AG09319 (cell line): ENCODE measurements at regions not wholly inside any gene's neighbourhood (a gene's known extent, or its start where the extent isn't known, plus 50 kb on each side); places are given as distances from the start of the nearest gene placed in this dataset.

Source experiments
- DNase-seq: peaks from one replicate; pipeline ENCODE4 v3.0.0-alpha.2; 2010; ENCODE audit warnings: low read depth; ENCODE audit errors: extremely low read depth
- TF ChIP-seq, protein P1 (sequence below): IDR thresholded peaks from 2 replicates; pipeline ENCODE4 v1.5.1; 2011; ENCODE audit warnings: low read depth, mild to moderate bottlenecking, inconsistent platforms, low read length, moderate library complexity

DNA sequence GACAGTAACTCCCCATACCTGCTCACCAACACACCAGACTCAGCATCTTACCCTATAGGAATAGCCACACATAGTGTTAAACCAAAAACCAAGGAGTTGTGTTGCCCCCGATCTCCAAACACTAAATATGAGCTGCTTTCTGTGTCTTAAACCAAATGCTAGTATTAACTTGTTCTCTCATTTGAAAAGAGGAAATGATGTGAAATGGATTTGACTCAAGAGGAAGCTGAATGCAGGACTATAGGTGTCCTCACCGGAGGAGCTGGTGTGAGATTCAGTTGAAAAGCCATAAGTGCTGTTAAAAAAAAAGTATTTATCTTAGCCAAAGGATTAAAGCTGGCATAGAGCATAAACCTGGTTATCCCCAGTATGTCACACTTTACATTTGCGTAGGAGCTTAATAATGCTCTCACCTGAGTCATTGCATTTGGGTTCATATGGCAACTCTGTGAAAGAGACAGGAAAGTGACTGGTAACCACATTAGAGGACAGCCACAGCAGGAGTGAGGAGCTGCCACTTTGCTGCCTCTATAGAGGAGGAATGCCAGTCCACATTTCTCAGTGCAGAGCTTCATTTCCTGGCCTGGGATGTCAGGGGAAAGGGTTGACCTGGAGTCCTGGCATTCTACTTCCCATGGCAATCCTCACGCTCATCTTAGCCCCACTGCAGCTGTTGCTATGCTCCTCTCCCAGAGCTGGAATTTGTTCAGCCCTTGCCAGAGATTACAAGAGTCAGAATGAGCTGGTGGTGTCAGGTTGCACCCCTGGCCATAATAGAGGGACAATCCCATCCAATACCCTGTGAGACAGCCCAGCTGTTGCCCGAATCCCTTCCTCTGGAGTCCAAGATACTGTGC lies 143.3 kb upstream of the ANKFN1 start:
- no peak for DNase-seq
- TF ChIP-seq, protein P1, sequence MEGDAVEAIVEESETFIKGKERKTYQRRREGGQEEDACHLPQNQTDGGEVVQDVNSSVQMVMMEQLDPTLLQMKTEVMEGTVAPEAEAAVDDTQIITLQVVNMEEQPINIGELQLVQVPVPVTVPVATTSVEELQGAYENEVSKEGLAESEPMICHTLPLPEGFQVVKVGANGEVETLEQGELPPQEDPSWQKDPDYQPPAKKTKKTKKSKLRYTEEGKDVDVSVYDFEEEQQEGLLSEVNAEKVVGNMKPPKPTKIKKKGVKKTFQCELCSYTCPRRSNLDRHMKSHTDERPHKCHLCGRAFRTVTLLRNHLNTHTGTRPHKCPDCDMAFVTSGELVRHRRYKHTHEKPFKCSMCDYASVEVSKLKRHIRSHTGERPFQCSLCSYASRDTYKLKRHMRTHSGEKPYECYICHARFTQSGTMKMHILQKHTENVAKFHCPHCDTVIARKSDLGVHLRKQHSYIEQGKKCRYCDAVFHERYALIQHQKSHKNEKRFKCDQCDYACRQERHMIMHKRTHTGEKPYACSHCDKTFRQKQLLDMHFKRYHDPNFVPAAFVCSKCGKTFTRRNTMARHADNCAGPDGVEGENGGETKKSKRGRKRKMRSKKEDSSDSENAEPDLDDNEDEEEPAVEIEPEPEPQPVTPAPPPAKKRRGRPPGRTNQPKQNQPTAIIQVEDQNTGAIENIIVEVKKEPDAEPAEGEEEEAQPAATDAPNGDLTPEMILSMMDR = no peak

DNA sequence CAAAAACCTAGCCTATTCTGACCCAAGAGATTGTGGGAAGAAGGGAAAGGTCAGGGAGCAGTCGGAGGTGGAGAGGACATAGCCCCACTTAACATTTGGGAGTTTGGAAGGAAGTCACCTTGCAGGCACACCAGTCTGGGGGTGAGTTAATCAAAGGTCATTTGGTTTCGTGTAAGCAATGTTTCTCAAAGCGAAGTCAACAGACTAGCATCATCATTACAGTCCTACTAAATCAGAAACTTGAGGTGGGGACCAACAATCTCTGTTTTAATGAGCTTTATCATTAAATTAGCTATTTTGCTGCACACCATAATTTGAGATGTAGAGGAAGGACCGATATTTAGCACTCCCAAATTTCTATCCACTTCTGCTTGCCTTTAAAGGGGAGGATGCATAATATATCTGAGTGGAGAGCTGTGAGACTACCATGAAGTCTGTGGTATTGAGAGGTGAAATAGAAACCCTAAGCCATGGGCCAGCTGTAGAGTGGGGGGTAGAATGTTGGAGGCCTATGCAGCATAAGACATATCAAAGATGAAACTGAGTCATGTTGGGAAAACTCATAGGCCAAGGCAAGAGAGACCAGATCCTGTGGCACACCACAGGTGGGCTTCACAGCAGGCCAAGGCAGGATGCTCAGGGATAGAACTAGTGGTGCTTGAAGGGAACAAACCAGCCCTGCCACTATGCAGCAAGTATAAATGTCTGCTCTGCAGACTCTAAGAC lies 141.7 kb upstream of the ANKFN1 start:
- TF ChIP-seq, protein P1 = no peak
- no peak for DNase-seq

DNA sequence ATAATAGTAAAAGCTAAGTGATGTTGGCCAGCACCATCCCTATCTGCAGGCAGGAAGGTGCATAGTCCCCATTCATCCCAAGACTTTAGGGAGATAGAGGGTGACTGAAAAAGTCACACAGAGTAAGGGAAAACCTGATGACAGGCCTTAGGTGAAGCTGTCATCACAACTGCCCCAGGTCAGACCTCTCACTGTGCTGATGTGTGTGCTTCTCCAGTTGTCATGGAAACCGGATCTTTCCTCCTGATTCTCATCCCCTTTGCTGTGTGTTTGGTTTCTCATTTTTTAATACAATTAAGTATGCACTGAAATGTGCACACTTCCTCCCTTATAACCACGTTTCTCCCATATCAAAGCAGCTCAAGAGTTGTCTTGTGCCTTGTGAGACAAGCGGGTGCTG lies 135.1 kb upstream of the ANKFN1 start:
- TF ChIP-seq, protein P1 = no peak
- no peak for DNase-seq

DNA sequence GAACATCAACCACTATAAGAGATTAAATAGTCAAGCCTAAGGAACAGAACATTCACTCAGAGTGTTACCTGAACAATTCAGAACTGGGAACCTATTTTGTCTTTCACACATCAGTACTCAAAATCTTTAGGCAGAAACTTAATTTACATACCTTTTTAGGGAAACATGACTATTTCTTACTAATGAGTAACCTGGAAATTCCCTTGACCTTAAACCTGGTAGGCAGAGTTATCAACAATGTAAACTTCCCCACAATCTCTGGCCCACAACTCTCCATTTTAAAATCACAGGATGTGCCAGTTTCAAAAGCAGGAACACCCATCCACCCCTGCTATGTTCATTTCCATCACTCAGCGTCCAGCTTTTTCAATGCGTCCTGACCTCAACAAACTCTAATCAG lies 132.9 kb upstream of the ANKFN1 start:
- TF ChIP-seq, protein P1 = no peak
- no peak for DNase-seq

DNA sequence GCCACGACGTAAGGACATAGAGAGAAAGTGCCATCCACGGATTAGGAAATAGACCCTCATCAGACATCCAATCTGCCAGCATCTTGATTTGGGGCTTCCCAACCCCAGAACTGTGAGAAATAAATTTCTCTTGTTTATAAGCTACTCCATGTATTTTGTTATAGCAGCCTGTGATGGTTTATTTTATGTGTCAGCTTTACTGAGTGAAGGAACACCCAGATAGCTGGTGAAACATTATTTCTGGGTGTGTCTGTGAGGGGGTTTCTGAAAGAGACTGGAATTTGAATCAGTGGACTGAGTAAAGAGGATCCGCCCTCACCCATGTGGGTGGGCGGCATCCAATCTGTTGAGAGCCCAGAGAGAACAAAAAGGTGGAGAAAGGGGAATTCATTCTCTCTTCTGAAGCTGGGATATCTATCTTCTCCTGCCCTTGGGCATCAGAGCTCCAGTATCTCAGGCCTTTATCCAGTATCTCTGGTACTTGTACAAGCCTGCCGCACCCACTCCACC lies 131.5 kb upstream of the ANKFN1 start:
- no peak for DNase-seq
- TF ChIP-seq, protein P1 = no peak

DNA sequence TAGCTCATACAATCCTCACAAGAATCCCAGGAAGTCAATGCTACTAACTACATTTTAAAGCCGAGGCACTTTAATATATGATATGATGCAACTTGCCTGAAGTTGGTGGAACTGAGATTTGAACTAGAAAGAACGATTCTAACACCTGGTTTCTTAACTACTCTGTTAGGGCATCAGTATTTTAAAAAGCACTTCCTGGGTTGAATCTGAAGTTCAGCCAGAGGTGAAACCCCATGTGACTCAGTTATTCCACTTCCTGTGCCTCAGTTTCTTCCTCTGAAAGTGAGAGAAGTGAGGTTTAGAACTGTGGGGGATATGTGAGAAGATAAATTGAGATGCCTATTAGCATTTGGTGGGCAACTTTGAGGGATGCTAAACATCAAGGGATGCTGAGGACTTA lies 129.4 kb upstream of the ANKFN1 start:
- no peak for DNase-seq
- TF ChIP-seq, protein P1 = no peak

DNA sequence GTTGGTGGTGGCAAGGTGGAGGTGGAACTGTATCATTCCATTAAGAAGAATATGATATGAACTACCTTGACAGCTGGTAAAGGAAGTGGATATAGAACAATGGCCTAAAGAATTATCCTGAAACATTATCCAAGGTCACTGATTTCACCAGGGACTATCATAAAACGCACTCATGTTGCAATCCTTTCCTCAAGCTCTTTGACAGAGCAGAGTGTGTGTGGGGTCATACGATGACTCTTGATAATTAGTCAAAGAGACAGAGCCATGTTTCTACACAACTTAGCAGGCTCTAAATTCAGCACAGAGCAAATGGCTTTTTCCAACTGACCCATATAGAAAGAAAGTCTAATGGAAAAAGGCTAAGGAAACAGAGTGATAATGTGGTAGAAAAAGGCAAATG lies 126.4 kb upstream of the ANKFN1 start:
- DNase-seq = no peak
- TF ChIP-seq, protein P1 = no peak
